Choroid plexus epithelial cell (primary cell): ENCODE measurements at regions not wholly inside any gene's neighbourhood (a gene's known extent, or its start where the extent isn't known, plus 50 kb on each side); places are given as distances from the start of the nearest gene placed in this dataset.
"Not testable (repeated sequence)": the region's sequence is repeated elsewhere in the genome, so short reads cannot be mapped to it uniquely, and the experiment has no call there.

ENCODE experiments used
- DNase-seq: peaks from one replicate; pipeline ENCODE4 v3.0.0-alpha.2; 2010; ENCODE audit warnings: low read depth
- H3K4me3 ChIP-seq: 2 replicates; pipeline ENCODE4 v1.5.1; 2011; ENCODE audit warnings: low read depth, mild to moderate bottlenecking, control low read depth, low read length, moderate library complexity
- CTCF ChIP-seq: conservative IDR thresholded peaks from 2 replicates; pipeline ENCODE4 v1.5.1; 2011; ENCODE audit warnings: low read depth, mild to moderate bottlenecking, control low read depth, inconsistent platforms, low read length, moderate library complexity

DNA sequence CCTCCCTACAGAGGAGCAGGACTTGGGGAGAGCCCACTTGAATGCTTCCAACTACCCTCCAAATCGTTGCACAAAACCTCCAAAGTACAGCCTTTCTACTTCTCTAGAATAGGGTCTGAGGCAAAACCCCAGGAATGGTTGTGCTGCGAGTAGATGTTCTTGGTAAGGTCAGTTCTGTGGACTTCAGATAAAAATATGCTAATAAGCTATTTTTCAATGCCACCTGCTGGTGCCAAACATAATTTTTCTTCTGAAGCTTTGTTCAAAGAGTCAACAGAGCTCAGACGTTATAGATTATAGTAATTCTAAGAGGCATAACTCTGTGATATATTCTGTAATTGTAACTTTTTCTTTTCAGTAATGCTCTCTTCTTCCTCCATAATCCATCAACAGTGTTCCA lies 425.7 kb downstream of the GPAT3 start:
- peak; percentile 46 for TF ChIP-seq CTCF
- H3K4me3 ChIP-seq, result no peak overlapping the region
- peak; percentile 52 for DNase-seq

DNA sequence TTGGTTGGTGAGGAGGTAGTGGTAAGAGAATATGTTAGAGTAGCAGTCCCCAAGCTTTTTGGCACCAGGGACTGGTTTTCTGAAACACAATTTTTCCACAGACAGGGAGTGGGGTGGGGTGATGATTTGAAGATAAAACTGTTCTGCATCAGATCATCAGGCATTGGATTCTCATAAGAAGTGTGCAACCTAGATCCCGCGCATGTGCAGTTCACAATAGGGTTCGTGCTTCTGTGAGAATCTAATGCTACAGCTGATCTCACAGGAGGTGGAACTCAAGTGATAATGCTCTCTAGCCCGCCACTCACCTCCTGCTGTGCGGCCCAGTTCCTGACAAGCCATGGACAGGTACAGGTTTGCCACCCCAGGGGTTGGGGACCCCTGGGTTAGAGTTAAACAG lies 423.3 kb downstream of the GPAT3 start:
- no peak for DNase-seq
- no peak overlapping the region for H3K4me3 ChIP-seq
- no peak for TF ChIP-seq CTCF

DNA sequence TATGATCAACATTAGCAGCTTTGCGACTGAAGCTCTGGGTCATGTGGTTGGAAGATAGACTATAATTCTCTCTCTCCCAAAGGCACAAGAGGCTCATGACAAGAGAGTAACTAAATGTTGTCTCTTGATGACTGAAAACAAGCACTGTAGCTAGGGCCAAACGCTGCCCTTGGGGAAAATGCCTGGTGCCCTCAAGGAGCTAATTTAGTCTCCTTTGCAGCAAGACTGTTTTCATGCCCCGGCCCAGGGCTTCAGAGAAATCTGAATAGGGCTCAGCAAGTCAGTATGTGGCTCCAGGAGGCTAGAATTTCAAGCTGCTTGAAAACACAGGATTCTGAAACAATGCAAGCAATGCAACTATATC lies 411.9 kb downstream of the GPAT3 start:
- no peak overlapping the region for H3K4me3 ChIP-seq
- TF ChIP-seq CTCF, result no peak
- DNase-seq, result no peak

GRCh38 chr4:83947125-83947829 lies 411.4 kb downstream of the GPAT3 start:
- no peak overlapping the region for H3K4me3 ChIP-seq
- no peak for DNase-seq
- TF ChIP-seq CTCF, result no peak

GRCh38 chr4:83943691-83944090 lies 407.8 kb downstream of the GPAT3 start:
- DNase-seq, H3K4me3 ChIP-seq: not testable (repeated sequence)

- no peak overlapping the region for H3K4me3 ChIP-seq
- no peak for DNase-seq
- TF ChIP-seq CTCF, result no peak
Observed at GRCh38 chr4:83932750-83933391, 397.0 kb downstream of the GPAT3 start.

- TF ChIP-seq CTCF, result no peak
- H3K4me3 ChIP-seq, result no peak overlapping the region
- no peak for DNase-seq
Observed at GRCh38 chr4:83931659-83932438, 395.9 kb downstream of the GPAT3 start.
